ENCODE measurements at regions not wholly inside any gene's neighbourhood (a gene's known extent, or its start where the extent isn't known, plus 50 kb on each side); places are given as distances from the start of the nearest gene placed in this dataset.
"Not testable (repeated sequence)": the region's sequence is repeated elsewhere in the genome, so short reads cannot be mapped to it uniquely, and the experiment has no call there.

DNA sequence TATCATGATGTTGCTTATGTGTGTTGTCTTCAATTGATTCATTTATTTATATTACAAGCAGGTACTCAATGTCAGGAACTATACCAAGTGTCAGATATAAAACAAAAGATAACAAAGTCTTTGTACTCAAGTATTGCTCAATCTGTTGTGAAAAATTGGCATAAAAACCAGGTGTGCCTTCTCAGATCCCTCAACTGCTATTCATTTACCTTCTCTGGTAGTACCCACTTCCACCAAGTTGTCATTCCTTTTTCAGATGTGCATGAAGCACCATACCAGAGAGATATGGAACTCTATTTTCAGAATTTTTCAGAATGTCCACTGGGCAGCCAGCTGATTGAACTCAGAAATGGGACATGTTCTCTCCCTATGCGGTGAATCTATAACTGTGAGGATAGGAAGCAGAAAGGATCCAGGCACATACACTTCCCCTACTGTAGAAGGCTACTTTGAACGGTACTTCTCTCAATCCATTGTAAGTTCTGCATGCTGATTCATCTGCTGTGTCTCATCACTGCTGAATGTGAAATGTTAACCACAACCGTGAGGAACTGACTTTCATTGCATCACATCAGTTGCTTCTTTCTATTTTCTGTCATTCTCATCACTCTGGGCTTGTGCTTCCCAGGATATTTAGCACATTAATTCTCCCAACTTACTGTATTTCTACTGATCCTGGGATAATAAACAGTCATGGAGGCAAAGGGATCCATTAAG is 1621.3 kb downstream of the SUCLG1 start:
- peak; percentile 17 to 35 for DNase-seq

DNA sequence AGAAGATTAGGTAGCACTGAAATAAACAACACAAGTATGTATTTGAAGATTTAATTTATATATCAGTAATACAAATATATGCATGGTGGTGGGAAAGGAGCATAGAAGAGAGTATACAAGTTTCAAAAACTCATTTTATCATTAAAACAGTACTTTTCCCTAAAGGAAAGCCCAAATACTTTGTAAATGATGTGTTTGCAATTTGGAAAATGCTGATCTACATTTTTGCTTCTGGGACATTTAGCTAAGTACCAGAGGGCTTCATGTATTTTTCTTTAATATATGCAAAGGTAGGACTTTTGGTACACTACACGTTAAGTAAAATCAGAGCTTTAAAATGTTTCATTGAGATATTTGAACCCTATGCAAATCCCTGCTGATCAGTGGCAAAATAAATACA is 1624.2 kb downstream of the SUCLG1 start:
- no peak for DNase-seq

DNA sequence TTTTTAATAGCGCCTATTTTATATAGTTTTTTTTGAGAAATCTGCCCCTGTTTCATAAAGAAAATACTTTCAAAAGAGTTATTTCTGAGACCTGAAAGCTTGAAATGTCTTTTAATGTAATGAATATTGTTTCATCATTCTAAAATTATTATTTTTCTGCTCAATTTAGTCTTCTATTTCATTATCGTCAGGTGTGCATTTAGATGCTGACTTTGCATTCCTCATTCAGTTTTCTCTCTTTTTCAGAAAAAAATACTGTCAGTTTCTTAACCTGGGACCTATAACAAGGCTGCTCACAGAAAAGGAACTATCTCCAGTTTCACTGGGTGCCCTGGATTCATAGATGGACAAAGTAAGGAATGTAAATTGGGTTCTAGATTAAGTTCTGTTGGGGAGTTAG is 1631.7 kb downstream of the SUCLG1 start:
- DNase-seq, result no peak

DNA sequence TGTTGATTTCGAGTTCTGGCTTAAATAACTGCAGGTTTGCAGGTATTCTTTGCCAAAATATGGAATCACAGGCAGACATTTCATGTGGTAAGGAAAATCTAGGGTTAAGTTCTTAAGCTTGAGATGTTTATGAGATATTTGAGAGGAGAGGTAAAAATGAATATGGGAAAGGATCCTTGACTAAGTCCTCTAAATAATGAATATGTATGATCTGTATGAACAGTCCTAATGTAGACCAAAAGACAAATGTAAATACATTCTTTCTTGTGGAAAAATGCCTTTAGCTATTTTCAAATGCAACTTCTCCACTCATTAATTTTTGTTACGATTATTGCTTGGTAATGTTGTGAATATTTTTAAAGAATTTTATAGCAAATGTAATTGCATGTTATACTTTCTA is 1632.6 kb downstream of the SUCLG1 start:
- DNase-seq, result no peak

DNA sequence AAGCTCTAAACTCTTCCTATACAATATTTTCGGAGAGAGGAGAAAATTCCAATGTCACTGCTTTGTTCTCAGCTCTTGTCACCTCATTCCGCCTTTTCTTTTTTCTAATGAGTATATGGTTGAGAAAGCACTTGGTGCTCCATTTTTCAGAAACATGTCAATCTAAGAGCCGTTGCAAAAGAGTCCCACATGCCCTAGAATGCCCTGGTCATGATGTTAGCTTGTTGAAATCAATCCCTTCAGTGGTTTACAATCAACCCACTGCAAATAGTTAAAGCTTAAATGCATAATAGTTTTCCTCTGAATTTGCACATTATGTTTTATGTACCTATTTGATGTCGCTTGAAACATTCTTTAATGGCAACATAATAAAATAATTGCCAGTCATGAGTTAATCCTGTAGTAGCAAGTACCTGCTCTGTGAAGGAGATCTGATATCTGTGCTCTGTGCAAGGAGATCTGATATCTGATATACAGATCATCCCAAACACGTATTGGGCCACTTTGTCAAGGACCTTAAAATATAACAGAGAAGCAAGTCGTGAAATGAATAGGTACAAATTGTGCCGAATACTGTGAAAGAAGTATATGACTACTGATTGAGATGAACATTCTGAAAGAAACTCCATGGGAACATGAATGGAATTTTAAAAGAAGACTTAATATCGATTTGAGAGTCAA is 1633.5 kb downstream of the SUCLG1 start:
- DNase-seq, result no peak

DNA sequence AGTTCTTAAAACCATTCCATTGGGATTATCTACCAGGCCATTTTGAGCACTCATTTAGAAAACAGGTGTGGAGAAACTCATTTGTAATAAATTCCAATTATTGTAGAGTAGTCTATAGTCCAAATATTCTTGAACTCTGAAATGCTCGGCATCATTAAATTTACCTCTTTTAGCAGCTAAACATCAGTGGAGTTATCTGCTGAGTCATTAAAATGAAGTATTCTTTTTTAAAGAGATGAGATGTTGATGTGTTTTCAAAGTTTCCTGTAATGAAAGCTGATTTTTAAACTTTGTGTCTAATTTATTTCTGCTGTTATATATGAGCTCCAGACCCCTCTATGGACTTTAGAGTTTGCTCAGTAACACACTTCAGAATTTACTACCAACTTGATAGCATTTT is 1635.2 kb downstream of the SUCLG1 start:
- DNase-seq, result no peak

DNA sequence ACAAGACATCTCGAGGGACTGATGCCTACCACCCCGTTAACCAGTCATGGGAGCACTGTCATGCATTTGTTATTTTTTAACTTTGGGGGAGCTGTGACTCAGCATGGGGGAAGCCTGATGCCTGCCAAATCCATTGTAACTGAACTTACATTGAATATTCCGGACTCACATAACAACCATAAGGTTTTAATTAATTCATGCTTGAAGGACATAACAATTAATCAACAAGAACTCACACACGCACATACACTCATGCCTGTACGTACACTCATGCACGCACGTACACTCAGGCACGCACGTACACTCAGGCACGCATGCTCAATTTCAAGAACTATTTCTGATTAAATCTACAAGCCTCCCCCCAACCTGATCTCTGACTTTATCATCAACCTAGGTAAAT is 1639.1 kb downstream of the SUCLG1 start:
- DNase-seq, result no peak

DNA sequence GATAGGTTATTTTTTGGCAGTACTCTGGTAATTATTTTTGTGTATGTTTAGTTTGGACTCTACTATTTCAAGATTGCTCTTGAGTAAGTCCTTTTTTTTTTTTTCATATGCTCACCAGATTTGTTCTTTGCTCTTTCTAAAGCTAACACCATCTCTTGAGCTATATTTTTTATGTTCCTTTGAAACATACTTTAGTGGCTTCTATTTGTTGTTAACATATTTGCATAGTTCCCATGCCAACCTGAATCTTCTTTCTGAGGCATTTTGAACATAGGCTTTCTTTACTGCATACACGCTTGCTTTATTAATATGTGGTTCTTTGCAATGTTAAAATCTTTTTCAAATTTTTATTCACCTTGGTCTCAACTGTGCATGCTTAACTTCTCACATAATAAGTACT is 1644.9 kb downstream of the SUCLG1 start:
- DNase-seq, result no peak

DNA sequence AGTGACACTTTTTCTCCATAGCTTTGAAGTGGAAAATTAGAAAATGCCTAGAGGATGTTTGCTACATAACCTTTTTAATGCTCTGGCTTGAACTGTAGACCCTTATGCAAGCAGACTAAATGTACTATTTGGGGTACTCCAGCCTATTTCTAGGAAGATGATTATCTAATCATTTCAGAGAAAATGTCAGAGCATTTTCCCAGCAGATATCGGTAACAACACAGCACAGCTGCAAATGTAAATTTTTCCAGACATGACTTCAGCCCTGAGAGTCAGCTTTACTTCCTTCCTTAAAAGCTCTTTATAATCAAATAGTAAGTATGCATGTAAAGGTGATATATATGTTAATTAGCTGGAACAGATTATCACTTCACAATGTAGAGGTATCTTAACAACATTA is 1647.1 kb downstream of the SUCLG1 start:
- DNase-seq, result no peak

DNA sequence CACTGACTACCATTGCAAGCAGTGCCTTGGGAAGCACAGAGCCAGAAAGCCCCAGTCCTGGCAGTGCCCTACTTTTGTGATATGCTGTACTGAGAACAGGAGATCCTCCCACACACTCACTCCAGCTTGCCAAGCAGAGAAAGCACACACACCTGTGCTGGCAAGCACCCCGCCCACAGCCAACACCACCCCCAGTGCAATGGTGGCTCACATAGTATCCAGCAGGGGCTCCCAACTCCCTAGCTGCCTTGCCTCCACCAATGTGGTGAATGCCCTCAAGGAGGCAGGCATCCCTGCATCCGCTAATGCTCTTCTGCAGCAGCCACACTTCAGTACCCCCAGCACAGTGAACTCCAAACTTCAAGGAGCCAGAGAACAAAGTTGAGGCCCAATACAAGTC is 1655.8 kb downstream of the SUCLG1 start:
- no peak for DNase-seq

DNA sequence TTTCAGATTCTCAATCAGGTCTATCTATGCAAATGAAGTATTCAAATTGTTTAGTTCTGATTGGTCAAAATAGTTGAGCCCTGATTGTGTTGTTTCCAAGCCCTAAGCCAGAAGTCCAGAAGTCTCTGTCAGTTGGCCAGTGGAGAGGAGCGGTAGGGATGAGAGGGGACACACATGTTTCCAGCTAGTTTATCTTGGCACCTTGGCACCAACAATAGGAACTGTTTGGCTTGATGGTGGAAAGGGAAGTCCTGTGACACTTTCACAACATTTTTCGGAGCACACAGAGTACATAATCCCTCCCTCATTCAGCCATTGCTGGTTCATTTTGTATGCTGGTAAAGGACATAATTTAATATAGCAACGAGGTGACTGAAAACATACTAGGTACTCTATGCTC is 1661.6 kb downstream of the SUCLG1 start:
- DNase-seq, result no peak

DNA sequence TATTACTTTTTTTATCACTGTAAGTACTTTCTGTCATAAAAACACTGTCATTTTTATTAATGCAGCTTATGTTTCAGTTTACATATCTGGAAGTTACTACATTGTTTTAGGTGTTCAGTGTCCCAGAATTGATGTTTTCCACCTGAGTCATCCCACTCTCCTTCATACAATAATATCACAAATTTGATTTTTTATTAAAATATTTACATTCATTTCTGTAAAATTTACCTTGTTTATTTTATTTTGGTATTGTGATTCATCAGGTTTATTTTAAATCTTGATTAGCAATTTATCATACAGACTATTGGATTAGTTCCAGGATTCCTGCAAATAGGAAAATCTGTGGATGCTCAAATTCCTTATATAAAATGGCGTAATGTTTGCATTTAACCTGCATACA is 1662.9 kb downstream of the SUCLG1 start:
- no peak for DNase-seq

DNA sequence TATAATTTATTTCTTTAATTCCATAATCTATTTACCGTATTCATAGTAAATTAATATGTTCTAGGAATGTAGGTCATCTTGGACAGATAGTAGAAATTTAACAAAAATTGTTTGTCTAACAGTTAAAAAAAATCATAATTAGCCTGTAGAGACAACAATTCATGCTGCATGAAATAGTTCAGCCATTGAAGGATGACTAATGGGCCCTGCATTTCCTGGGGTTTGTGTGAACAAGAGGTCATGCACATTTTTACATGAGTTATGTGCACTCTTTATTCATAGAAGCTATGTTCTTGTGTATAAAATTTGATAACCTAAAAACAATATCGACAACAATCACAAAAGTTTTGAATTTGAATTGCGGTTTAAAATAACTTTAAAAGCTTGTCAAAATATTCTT is 1663.6 kb downstream of the SUCLG1 start:
- no peak for DNase-seq

DNA sequence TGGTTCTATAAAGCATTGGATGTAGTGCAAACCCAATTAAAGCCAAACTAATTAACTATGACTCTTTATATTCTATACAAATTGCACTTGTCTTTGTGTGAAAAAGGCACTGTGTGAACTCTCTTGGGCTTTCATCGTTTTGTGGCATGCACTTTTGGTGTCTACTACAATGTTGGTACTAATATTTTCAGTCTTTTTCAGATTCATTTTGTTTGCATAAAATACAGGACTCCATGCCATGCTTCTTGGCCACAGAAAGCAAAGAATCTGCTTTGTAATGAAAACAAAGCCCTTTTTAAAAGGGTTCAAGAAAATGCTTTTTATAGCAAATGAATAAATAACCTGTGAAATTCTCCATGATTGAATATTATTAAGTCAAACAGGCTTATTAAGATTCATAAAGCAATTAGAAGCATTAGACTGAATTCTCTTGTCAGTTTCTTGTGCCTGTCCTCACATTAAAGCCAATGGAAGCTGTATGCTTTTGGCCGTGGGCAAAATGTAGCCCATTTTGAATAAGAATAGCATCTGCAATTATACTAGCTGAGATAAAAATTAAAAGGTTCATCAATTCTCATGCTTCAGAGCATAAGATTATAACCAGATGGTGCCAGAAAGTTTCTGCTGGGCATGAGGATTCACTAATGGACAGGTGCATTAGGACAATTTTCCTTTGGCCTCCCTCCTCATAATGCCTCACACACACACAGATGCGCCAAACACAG is 1665.2 kb downstream of the SUCLG1 start:
- no peak for DNase-seq

DNA sequence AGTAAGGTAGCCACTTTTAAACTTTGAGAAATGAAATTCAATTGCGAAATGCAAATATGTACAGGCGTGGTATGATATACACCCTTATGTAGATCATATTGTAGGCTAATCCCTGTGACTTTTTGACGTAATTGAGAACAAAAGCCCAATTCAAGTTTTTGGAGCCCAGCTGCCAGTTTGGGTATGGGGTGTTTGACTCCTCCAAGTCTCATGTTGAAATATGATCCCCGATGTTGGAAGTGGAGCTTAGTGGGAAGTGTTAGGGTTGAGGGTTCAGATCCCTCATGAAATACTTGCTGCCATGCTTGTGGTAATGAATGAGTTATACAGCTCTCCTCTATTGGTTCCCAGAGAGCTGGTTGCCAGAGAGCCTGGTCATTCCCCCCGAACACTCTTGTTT is 1666.8 kb downstream of the SUCLG1 start:
- DNase-seq, result no peak

DNA sequence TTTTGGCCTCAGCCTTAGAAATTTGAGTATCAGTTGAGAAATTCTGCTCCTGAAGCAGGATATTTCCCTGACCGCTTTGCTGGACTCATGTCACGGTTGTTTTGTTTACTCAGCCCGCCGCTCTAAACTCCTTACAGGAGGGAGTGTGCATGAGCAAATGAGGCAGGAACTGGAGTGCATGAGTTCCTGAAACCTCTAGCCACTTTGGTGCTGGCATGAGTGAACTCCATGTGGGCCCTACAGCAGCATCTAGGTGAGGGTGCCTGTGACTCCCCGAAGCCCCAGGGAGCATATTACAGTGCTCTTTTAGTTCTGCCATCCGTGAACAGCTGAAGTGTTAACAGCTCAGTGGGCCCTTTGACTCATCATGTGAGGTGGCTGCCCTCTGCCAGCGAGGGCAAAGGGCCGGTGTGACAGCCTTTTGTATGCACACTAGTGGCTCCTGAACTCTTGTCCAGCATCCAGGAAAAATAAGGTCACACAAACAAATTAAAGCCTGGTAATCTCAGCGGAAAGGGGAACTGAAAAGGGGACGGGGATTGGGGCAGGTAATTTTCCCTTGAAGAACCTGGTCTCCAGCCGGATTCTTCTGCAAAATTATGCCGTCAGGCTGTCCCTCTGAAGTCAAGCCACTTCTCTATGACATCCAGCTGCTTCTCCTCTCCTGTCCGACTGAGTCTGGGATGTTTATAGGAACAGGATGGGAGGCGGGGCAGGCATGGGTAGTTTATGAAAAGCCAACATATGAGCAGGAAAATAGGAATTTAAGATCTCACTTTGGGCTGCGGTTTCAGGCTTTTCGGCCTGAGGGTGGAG is 1668.7 kb downstream of the SUCLG1 start:
- no peak for DNase-seq

DNA sequence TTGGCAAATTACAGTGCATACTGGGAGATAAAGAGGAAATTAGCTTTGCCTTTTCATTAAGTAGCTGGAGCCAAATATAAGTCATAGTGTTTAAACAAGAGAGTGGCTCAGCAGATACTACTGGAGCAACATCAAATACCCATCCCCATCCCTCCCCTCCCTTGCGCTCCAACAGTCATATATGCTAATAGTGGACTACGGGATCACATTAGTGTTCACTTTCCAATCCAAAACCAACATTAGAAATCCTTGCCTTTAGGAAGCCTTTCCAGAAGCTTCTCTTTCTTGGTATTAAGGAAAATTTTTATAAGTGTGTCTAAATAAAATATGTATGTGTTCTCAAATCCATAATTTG is 1669.3 kb downstream of the SUCLG1 start:
- no peak for DNase-seq

DNA sequence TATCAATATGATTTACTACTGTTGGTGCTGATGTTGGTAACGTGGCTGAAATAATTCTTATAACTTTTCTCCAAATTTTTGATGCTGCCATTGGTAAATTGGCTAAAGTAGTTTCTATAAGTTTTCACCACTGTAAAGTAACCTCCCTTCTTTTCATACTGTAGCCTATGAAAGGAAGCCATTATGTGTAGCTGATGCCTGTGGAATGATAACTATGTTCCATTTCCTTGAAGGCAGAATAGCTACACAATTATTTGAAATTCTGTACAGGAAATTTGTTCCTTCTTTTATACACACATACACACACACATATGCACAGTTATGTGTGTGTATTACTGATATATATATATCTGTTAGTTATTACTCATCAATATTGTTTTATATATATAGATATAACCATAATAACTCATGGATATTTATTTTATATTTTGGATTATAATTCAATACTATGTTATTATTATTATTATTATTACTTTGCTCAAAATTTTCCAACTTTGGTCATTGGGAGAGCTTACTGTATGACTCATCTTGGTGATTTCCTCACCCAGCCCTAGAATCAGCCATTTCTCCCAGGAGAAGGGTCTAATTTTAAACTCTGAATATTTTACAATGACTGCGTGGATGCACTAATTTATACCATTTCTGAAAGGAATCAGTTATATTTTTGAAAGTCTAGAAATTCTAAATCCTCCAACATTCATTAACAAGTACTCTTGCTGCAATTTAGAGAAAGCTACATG is 1677.7 kb downstream of the SUCLG1 start:
- DNase-seq, result no peak

DNA sequence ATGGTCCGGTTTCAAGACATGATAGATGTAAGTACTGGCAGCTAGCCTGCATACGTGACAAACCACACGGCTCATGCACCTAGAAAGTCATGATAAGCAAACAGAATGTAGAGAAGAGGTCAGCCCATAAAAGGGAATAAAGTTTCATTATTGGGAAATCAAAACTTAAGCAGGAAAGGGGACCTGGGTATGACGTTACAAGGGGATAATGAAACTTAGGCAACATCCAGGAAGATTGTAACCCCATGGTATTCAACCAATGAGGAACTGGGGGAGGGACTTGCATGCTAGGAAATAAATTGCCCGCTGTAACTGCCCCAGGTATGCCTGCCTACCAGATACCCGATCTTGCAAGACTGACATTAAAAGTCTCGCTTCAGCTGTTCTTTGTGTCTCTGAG is 1679.0 kb downstream of the SUCLG1 start:
- no peak for DNase-seq

DNA sequence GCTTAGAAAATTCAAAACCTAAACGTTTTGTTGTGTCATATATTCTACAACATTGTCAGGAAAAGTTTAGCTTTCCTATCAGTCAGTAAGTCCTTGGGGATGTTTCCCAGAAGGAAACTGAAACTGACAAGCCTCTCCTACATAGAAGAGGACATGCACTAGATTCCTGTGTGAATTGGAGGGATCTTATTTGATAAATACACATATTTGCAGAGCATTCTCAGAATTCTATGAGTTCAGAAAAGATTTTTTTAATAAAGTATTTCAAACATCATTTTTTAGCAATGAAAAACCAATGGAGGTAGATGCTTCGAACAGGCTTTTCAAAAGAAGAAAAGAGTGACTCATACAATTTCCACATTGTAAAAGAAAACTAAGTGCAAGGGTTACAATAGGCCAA is 1706.7 kb downstream of the SUCLG1 start:
- no peak for DNase-seq

DNA sequence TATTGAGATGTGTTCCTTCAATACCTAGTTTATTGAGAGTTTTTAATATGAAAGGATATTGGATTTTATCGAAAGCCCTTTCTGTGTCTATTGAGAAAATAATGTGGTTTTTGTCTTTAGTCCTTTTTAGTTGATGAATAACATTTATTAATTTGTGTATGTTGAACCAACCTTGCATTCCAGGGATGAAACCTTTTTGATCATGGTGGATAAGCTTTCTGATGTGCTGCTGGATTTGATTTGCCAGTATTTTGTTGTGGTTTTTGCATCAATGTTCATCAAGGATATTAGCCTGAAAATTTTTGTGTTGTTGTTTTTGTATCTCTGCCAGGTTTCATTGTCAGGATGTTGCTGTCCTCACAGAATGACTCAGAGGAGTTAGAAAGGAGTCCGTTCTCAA is 1710.4 kb downstream of the SUCLG1 start:
- no peak for DNase-seq

DNA sequence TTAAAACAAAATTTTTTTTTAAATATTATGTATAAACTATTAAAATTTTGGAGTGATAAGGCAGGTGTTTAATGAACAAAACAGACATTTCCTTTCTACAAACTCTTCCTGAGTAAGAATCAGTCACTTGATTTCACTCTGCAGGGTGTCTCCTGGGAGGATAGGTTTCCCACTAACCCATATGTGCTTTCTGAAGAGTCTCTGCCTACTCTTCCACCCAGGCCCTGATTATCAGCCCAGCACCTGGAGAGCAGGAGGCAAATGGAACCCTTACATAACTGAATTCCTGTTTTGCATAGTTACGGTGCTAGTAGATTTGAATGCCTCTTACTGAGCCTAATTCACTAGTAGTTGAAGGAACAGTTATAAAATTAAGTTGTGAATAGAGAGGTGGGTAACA is 1718.6 kb downstream of the SUCLG1 start:
- DNase-seq, result no peak

DNA sequence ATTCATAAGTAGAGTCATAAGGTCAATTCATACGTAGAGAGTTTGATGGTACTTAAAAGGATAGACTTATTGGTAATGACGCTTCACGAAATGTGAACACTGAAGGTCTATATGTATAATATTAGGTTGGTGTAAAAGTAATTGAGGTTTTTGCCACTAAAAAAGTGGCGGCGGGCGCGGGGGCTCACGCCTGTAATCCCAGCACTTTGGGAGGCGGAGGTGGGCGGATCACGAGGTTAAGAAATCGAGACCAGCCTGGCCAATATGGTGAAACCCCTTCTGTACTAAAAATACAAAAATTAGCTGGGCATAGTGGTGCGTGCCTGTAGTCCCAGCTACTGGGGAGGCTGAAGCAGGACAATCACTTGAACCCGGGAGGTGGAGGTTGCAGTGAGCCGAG is 1721.1 kb downstream of the SUCLG1 start:
- DNase-seq, result not testable (repeated sequence)
